ENCODE measurements at regions not wholly inside any gene's neighbourhood (a gene's known extent, or its start where the extent isn't known, plus 50 kb on each side); places are given as distances from the start of the nearest gene placed in this dataset.
"Not testable (repeated sequence)": the region's sequence is repeated elsewhere in the genome, so short reads cannot be mapped to it uniquely, and the experiment has no call there.

DNA sequence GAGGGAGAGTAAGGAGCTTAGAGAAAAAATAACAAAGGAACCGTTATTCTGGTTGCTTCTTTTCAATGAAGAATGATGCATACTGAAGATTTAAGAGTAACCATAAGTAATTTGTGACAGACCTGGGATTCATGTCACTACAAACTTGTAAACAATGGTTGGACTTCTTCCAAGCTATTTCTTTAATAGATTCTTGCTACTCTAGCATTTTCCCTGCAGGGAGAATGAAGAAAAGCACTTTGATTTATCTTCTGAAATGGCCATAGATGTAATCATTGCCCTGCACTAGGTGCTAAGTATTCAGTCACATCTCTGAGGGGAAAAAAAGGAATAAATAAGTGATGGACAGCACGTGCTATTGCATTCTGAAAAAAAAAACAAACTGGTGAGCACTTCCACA, 606.6 kb upstream of the LRRN3 start:
- no peak for DNase-seq (ENCODE audit: extremely low read depth in 1 of 11, low read depth in 9 of 11, low spot score in 4 of 11)

DNA sequence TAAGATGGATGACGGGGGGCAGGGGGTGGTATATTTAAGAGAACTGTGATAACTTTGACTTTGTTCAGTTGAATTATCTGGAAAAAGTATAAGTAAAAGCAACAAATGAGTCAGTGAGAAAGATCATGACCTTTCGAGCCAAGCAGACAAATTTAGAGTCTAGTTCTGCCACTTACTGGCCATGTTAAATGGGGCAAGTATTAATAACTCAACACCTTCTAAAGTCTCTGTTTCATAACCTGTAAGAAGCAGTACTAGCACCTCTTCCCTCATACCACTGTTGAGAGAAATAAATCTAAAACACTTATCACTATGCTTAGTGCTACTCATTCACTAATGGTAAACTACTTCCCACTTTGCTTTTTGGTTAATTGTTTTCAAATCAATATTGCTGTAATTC, 604.4 kb upstream of the LRRN3 start:
- no peak for DNase-seq (ENCODE audit: extremely low read depth in 1 of 11, low read depth in 9 of 11, low spot score in 4 of 11)

DNA sequence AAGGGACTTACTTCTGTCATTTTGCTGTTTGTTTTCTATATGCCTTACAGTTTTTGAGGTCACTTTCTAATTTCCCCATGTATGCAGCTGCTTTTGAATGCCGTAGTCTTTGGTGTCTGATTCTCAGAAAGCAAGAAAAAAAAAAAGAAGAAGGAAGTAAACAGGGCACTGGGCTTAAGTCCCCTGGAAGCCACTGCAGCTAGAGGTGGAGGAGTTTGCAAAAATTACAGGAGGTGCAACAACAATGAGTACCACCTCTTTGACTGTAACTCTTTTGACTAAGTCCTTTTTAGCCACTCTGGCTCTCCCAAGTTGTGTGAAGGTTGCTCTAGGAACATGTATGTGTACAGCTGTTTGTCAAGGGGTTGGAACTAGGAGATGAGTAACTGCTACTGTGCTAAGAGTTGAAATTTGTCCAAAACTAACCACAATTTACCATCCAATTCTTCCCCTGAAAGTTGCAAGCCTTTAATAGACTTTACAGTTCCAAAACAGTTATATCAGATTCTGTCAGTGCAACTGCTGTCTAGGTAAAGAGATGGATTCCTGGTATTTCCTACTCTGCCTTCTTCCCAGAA, 588.0 kb upstream of the LRRN3 start:
- no peak for DNase-seq (ENCODE audit: extremely low read depth in 1 of 11, low read depth in 9 of 11, low spot score in 4 of 11)

DNA sequence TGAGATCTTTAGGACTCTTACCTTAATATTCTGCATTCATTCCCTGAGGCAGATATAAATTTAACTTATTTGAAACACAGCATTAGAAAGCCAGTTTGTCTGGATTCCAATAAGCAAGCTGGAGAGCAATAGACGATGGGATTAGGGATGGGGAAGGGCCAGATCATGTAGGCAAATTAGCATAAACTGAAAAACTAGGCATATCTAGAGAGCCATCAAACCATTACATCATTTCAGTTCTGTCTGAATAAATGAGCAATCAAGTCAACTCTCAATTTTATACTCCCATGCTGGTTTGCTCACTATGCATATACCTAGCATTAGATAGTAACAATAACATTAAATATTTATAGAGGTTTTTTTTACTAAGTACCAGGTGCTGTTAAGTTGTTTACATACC, 583.6 kb upstream of the LRRN3 start:
- no peak for DNase-seq (ENCODE audit: extremely low read depth in 1 of 11, low read depth in 9 of 11, low spot score in 4 of 11)

DNA sequence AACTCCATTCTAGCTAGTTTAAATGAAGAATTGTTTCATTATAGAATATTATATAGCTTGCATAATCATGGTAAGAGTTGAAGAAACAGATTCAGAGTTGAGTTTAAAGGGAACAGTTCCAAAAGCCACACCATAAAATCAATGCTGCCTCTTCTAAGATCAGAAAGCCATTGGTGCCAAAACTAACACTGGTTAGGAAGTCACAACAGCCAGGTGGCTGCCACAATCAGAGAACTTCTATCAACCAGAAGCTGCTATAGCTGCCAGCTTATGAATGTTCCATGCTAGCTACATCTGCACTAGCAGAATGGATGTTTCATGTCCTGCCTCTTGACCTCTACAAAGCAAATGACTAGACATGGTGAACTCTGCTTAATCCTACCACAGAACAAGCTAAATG, 583.1 kb upstream of the LRRN3 start:
- DNase-seq (ENCODE audit: extremely low read depth in 1 of 11, low read depth in 9 of 11, low spot score in 4 of 11) = no peak

DNA sequence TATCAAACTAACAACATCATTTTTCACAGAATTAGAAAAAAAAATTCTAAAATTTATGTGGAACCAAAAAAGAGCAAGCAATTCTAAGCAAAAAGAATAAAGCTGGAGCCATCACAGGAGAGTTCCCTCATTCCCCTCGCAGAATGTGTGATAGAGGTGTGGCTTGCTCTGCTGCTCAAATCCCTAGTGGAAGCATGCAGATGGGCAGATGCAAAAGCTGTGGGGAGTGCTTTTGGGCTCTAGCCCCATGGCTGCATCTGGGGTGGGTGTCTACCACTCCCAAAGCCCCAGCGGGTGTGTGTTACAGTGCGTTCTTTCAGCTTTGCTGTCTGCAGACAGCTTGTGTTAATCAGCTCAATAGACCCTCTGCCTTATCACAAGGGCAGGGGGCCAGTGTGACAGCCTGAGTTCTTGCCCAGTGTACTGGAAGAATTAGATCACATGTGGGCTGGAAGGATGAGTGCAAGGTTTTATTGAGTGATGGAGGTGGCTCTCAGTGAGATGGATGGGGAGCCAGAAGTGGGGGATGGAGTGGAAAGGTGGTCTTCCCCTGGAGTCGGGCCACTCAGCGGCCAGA, 575.9 kb upstream of the LRRN3 start:
- DNase-seq (ENCODE audit: extremely low read depth in 1 of 11, low read depth in 9 of 11, low spot score in 4 of 11) = not testable (repeated sequence)

DNA sequence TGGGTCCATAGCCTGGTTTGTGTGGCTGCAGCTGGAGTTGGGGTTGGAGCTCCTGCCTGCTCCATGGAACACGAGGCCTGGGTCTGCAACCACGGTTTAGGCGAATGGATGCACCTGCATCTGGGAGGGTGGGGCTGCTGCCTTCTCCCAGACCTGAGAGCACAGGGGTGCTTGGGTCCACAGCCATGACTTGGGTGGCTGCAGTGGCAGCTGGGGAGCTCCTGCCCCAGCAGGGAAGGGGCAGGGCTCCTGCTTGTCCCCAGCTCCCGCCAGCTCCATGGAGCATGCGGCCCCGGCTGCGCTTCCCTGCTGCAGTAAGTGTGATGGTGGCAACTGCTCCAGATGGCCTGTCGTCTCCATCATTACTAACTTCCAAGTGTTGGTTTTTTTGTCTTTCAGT, 571.1 kb upstream of the LRRN3 start:
- DNase-seq (ENCODE audit: extremely low read depth in 1 of 11, low read depth in 9 of 11, low spot score in 4 of 11) = no peak

DNA sequence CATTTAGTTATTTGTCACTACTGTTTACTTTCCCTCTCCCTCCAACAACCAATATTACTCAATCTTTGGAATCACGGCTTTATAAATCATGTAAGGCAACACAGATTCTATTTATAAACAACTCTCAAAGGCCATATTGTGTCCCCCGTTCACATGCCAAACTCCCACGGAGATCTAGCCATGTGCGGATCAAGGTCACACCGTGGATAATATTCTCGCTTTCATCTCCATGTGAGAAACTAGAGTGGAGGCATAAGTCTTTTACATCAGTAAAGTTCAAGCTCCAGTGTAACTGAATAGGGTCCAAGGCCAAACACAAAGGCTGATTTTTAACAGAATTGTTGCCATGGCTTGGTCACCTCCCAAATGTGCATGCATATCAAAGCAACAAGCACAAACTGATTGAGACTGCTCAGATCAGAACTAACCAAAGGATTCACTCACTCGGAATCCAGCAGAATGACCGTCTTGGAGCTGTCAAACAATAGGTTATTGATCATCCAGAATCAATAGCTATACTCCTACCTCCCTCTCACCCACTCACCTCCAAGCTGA, 569.5 kb upstream of the LRRN3 start:
- DNase-seq (ENCODE audit: extremely low read depth in 1 of 11, low read depth in 9 of 11, low spot score in 4 of 11) = no peak

DNA sequence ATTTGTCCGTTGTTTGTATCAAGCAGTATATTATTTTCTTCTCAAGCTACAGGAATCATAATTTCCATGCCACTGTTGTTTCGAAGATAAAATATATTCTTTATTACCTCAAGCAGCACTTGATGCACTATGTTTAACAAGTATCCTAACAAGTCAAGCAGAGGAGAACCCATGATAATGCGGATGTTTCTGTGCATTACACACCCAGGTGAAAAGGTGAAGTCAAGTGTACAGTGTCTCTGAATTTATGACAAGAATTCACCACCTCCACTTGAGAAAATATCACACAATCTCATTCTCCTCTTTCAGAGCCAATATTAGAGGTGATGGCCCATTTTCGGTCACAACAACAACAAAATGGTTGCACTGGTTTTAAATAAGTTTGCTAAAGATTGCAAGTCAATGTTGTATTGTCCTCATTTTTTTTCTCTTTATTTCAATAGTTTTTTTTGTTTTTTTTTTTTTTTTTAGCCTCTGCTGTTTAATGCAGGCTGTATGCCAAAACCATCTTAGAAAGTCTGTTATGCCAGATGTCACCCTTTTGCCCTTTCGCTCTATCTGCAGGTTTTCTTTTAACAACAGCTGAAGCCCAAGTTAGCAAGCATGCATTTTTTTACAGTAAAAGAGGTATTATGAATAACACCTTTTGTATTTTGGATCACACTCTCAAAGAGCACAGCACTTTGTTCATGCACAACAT, 568.7 kb upstream of the LRRN3 start:
- DNase-seq (ENCODE audit: extremely low read depth in 1 of 11, low read depth in 9 of 11, low spot score in 4 of 11) = peak in 4 of 11 donors; percentile 1 to 12 (median 7)

DNA sequence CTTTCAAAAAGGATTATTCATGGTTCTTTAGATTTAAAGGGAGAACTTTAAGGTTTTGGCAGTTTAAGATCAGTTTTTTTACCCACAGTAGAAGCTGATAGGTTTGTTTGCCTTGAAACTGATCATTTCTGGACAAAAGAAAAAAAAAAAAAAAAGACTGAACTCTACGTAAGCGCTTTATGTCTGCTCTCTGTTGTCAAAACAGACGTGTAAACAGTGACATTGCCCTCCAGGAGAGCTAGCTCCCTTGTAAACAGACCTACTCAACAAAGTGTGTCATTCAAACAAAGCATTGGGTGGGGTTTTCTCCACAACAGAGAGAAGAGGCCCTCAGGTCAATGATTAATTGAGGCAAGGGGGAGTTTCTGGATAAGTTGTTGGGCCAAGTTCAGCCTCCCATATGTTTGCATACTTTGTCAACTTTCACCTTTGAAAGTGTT, 568.1 kb upstream of the LRRN3 start:
- peak; percentile 20 to 71 (median 37) for DNase-seq (ENCODE audit: extremely low read depth in 1 of 11, low read depth in 9 of 11, low spot score in 4 of 11)

DNA sequence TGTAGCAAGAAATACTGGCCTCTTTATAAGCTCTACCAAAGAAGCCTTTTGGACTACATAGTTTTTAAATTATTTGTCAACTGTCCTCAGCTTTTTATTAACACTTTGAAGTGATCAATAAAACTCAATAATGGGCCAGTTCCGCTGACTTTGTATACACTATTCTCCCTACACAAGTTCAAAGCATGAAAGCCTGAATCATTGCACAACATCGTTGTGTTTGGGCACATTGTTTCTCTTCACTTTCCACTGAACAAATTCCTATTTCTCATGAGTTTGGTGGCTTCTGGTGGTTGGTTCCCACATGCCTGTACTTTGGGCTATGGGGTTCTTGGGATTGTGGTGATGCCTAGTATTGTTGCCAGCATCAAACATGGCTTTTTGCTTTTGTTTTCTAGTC, 561.8 kb upstream of the LRRN3 start:
- no peak for DNase-seq (ENCODE audit: extremely low read depth in 1 of 11, low read depth in 9 of 11, low spot score in 4 of 11)

DNA sequence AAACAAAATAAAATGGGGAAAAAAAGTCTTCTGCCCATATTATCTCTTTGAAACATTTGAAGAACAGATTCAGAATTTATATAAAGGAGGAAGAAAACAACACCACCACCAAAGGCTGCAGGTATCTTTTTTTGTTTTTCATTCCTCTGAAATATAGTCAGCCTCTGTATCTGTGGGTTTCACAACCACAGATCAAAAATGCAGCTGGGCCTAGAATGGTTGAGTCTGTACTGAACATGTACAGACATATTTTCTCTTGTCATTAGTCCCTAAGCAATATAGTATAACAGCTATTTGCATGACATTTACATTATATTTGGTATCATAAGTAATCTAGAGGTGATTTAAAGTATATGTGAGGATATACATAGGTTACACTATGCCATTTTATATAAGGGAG, 559.7 kb upstream of the LRRN3 start:
- no peak for DNase-seq (ENCODE audit: extremely low read depth in 1 of 11, low read depth in 9 of 11, low spot score in 4 of 11)

DNA sequence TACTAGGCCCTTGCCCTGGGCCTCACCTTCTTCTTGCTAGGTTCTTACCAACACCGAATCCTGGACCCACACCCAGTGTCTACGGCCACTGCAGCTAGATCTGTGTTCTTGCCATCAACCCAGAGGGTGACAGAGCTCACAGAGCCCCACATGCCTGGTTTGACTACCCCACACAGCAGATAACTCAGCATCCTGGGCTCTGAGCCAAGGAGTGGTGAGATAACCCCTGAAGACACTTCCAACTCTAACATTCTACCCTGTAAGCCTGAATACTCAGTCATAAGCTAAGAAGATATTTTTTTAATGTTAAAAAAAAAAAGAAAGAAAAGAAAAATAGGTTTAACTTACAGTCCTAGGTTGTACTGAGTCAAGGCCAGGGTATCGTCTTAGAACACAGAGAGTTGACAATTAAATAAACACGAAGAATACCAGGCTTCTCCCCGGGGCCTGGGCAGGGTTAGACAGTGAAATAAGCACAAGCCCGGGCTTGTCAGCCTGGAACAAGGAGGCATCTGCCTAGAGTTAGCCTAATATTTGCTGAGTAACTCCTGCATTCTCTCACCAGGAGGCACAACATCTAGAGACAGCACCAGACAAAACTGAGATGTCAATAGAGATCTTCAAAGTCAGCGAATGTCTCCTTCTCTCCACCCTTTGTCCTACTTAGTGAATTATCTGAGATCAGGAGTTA, 556.5 kb upstream of the LRRN3 start:
- DNase-seq (ENCODE audit: extremely low read depth in 1 of 11, low read depth in 9 of 11, low spot score in 4 of 11) = no peak

DNA sequence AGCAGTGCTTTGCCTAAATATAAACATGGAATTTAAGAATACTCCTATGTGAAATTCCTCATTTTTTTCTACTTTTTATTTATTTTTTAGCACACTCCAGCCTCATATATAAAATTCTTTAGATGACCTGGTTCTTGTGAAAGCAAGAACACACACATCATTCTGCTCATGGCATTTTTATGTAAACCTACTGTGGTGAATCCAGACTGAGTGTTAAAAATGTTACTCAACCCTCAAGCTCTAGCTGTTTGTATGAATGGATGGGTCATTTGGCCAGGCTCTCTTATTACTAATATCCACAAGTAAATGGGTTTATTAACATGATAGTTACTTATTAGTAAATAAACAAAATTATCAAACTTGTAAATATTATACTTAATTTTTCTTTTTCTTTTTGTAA, 551.7 kb upstream of the LRRN3 start:
- DNase-seq (ENCODE audit: extremely low read depth in 1 of 11, low read depth in 9 of 11, low spot score in 4 of 11) = no peak

DNA sequence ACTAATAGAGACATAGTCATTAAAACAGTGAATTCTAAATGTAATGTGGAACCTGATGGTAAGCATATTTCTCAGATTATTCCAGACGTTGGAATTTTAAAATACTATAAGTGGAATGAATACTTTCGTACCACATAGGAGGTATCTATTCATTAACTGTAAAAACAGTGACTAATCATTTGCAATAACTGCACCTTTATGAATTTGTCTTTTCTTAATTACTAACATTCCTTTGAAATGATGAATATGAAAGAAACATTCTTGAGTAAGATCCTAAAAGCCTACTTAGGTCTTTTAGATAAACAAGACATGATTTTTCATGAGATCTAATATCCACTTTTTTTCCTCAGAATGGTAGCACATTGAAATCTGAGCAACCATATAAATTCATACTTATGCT, 549.0 kb upstream of the LRRN3 start:
- no peak for DNase-seq (ENCODE audit: extremely low read depth in 1 of 11, low read depth in 9 of 11, low spot score in 4 of 11)

DNA sequence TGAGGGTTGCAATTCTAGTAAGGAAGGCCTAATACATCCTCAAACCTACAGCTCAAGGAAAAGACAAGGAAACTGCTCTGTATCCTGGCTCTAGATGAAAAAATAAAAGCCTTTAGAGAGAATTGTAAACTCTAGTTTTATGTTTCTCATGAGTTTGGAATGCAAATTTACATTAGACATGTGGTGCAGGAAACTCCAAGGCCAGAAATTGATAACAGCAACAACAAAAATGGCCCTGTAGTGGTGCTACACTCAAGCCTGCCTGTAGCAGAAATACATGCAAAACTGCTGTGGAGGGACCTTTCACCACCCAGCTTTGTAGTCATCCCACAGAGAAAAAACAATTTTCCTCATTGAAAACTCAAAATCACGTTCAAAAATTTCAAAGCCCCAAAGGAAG, 546.7 kb upstream of the LRRN3 start:
- no peak for DNase-seq (ENCODE audit: extremely low read depth in 1 of 11, low read depth in 9 of 11, low spot score in 4 of 11)

DNA sequence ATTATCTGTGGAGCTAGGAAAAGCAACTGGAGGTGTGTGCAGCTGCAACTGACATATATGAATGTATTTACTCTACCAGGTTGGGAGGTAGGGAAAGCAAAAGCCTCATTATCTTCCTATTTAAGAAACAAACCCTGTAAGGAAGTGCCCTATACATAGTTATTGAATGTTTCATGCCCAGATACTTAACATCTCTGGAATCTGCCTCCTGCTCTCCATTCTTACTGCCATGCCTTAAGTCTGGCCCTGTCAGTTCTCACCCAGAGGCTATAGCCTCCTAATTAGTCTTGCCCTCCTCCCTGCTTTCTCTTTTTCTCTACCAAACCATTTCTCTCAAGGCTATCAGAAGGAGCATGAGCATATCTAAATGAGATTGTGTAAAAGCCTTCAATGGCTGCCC, 542.6 kb upstream of the LRRN3 start:
- DNase-seq (ENCODE audit: extremely low read depth in 1 of 11, low read depth in 9 of 11, low spot score in 4 of 11) = no peak

DNA sequence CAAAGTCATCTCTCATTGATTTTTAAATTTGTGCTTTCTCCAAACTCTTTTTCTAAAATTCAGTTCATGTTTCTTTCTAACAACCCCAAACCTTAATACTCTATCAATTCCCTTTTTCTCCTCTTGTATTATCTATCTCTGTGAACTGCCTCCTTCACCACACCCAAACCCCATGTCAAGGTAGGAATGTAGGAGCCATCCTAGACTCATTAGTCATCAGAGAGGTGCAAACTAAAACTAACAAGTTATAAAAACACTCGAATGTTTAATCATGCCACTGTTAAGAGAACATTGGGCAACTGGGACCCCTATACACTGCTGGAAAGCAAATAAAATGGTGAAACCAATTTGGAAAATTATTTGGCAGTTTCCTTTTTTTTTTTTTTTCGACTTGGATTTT, 533.8 kb upstream of the LRRN3 start:
- DNase-seq (ENCODE audit: extremely low read depth in 1 of 11, low read depth in 9 of 11, low spot score in 4 of 11) = no peak

DNA sequence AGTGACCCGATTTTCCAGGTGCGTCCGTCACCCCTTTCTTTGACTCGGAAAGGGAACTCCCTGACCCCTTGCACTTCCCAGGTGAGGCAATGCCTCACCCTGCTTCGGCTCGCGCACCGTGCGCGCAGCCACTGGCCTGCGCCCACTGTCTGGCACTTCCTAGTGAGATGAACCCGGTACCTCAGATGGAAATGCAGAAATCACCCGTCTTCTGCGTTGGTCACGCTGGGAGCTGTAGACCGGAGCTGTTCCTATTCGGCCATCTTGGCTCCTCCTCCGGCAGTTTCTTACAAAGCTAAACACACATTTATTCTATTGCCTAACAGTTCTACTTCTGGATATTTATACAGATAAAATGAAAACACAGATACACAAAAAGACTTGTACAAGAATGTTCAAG, 527.6 kb upstream of the LRRN3 start:
- DNase-seq (ENCODE audit: extremely low read depth in 1 of 11, low read depth in 9 of 11, low spot score in 4 of 11) = not testable (repeated sequence)

DNA sequence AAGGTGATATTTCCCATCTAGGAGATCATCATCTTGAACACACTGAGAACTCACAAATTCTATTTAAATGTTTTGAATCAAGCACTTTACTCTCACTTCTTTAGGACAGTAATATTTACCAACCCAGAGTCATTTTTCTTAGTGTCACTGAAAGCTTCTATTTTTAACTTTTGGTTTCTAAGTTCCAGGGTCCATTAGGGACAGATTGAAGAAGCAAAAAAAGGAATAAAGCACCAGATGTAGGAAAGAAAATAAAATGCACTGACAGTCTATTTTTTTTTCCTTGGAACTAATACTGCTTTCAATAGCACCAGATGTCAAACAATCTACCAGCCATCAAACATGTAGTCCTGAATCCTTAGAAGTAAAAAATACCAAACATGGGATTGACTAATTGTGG, 526.7 kb upstream of the LRRN3 start:
- DNase-seq (ENCODE audit: extremely low read depth in 1 of 11, low read depth in 9 of 11, low spot score in 4 of 11) = no peak
